Mesothelial cell of epicardium (in vitro differentiated cells): ENCODE measurements at regions not wholly inside any gene's neighbourhood (a gene's known extent, or its start where the extent isn't known, plus 50 kb on each side); places are given as distances from the start of the nearest gene placed in this dataset.

Experiments
- DNase-seq, 2 experiments: peaks; one replicate each; pipeline ENCODE4 v3.0.0; 2021; ENCODE audit warnings: low spot score in 2 of 2; ENCODE audit not compliant: unreplicated experiment in 2 of 2
- H3K27ac Mint-ChIP-seq: 2 replicates; pipeline ENCODE4 v1.8.0; 2021; ENCODE audit warnings: mixed read lengths
- H3K27me3 Mint-ChIP-seq: 2 replicates; pipeline ENCODE4 v1.8.0; 2021; ENCODE audit warnings: low read depth, mixed read lengths
- H3K36me3 Mint-ChIP-seq: 2 replicates; pipeline ENCODE4 v1.8.0; 2021; ENCODE audit warnings: mixed read lengths
- H3K4me1 Mint-ChIP-seq: 2 replicates; pipeline ENCODE4 v1.8.0; 2021; ENCODE audit warnings: mixed read lengths
- H3K4me3 Mint-ChIP-seq: 2 replicates; pipeline ENCODE4 v1.8.0; 2021; ENCODE audit warnings: mild to moderate bottlenecking, moderate library complexity, mixed read lengths
- H3K9me3 Mint-ChIP-seq: 2 replicates; pipeline ENCODE4 v1.8.0; 2021; ENCODE audit warnings: mixed read lengths
- CTCF ChIP-seq: fragments of 200-600 bp; sonication (generic); IDR thresholded peaks from one replicate; pipeline ENCODE4 v1.5.0; 2021; ENCODE audit warnings: antibody characterized with exemption; ENCODE audit not compliant: unreplicated experiment

DNA sequence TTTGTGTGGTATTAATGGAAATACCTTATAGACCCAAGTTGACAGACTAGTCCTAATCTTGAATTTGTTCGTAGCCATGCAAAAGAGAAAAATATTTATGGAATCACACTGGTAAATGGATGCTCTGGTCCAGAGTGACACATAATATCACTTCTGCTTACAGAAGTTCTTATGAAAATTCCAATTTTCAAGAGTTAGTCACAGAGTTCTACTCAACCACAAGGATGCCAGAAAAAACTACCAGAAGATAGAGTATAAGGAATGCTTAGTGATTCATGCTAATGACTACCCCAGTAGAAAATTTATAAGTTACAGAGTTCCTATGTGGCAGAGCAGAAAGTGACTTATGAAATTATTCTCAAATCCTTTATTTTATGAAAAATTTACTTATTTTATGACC is 1384.8 kb downstream of the FAM133A start:
- no peak for DNase-seq
- no peak for TF ChIP-seq CTCF
- Mint-ChIP-seq H3K36me3 (no peaks in the 10 kb centered on the region), H3K9me3 (no peaks in the 10 kb centered on the region), H3K27ac (no peak overlapping the region), H3K27me3 (no peaks in the 10 kb centered on the region), H3K4me1 (no peaks in the 10 kb centered on the region), H3K4me3 (no peak overlapping the region)

GRCh38 chrX:95059909-95060308 is 1385.9 kb downstream of the FAM133A start:
- Mint-ChIP-seq H3K36me3 (no peaks in the 10 kb centered on the region), H3K27ac (no peak overlapping the region), H3K4me3 (no peak overlapping the region), H3K9me3 (no peaks in the 10 kb centered on the region), H3K4me1 (no peaks in the 10 kb centered on the region), H3K27me3 (no peaks in the 10 kb centered on the region)
- no peak for TF ChIP-seq CTCF
- DNase-seq = no peak

GRCh38 chrX:95063554-95063953 is 1389.5 kb downstream of the FAM133A start:
- Mint-ChIP-seq H3K4me1 (no peaks in the 10 kb centered on the region), H3K9me3 (no peaks in the 10 kb centered on the region), H3K36me3 (no peaks in the 10 kb centered on the region), H3K4me3 (no peak overlapping the region), H3K27me3 (no peaks in the 10 kb centered on the region), H3K27ac (no peak overlapping the region)
- DNase-seq = no peak
- TF ChIP-seq CTCF = no peak

- no peak for DNase-seq
- Mint-ChIP-seq H3K9me3 (no peaks in the 10 kb centered on the region), H3K4me3 (no peak overlapping the region), H3K36me3 (no peaks in the 10 kb centered on the region), H3K4me1 (no peaks in the 10 kb centered on the region), H3K27me3 (no peaks in the 10 kb centered on the region), H3K27ac (no peak overlapping the region)
- no peak for TF ChIP-seq CTCF
These were observed 1391.1 kb downstream of the FAM133A start for GRCh38 chrX:95065151-95065550.

- no peak overlapping the region for H3K27ac Mint-ChIP-seq
- H3K9me3 Mint-ChIP-seq = peaks cover 18% of the 10 kb centered on the region
- DNase-seq = no peak
- no peak overlapping the region for H3K4me3 Mint-ChIP-seq
- no peaks in the 10 kb centered on the region for H3K36me3 Mint-ChIP-seq
- H3K27me3 Mint-ChIP-seq = no peaks in the 10 kb centered on the region
- TF ChIP-seq CTCF = peak; percentile 9
- no peaks in the 10 kb centered on the region for H3K4me1 Mint-ChIP-seq
These were observed 1397.0 kb downstream of the FAM133A start for GRCh38 chrX:95071052-95071451.

DNA sequence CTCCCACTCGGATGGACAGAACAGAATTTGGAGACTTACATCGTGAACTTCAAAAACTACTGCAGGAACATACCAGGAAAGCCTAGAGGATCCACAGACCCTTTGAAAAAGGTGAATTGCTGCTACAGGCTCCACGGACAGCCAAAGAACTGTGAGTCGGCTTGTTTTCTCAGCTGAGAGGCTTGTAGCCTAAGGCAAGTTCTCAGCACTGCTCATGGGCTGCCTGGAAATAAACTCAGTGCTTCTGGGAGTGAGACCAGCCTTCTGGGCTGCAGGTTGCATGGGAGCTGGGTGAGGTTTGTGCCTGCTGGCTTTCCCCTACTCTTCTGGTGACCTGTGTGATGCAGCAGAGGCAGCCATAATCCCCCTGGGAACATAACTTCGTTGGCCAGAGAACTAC is 1397.6 kb downstream of the FAM133A start:
- Mint-ChIP-seq H3K4me1 (no peaks in the 10 kb centered on the region), H3K4me3 (no peak overlapping the region), H3K36me3 (no peaks in the 10 kb centered on the region), H3K9me3 (peaks cover 18% of the 10 kb centered on the region), H3K27me3 (no peaks in the 10 kb centered on the region), H3K27ac (no peak overlapping the region)
- no peak for TF ChIP-seq CTCF
- no peak for DNase-seq
